Upper lobe of left lung (tissue), 6 donors: ENCODE measurements at regions not wholly inside any gene's neighbourhood (a gene's known extent, or its start where the extent isn't known, plus 50 kb on each side); places are given as distances from the start of the nearest gene placed in this dataset.

Source experiments
- ATAC-seq, 2 donors: fragments of 200-7000 bp; cut with Tn5 transposase; one replicate each; pipeline ENCODE4 v1.9.1; 2022; ENCODE audit warnings: mild to moderate bottlenecking in 2 of 2, moderate library complexity in 2 of 2; ENCODE audit not compliant: low FRiP score in 2 of 2
- DNase-seq, 2 donors: peaks; one replicate each; pipeline ENCODE4 v3.0.0-alpha.2; 2019 to 2020
- H3K27ac ChIP-seq, 4 donors: fragments of 200-600 bp; sonication (generic); one replicate each; pipeline ENCODE4 v1.5.1; 2016 to 2019
- H3K27me3 ChIP-seq, 4 donors: fragments of 200-600 bp; sonication (generic); one replicate each; pipeline ENCODE4 v1.5.1; 2017 to 2019
- H3K36me3 ChIP-seq, 4 donors: fragments of 200-600 bp; sonication (generic); one replicate each; pipeline ENCODE4 v1.5.1; 2016 to 2019
- H3K4me1 ChIP-seq, 4 donors: fragments of 200-600 bp; sonication (generic); one replicate each; pipeline ENCODE4 v1.5.1; 2018 to 2019
- H3K4me3 ChIP-seq, 4 donors: fragments of 200-600 bp; sonication (generic); one replicate each; pipeline ENCODE4 v1.5.1; 2017 to 2019; ENCODE audit warnings: mild to moderate bottlenecking in 2 of 4, moderate library complexity in 1 of 4
- H3K9me3 ChIP-seq, 4 donors: fragments of 200-600 bp; sonication (generic); one replicate each; pipeline ENCODE4 v1.5.1; 2018 to 2019
- CTCF ChIP-seq, 6 experiments: fragments of 450-650 bp in 4 of 6; fragments of 200-600 bp in 2 of 6; sonication (generic) in 2 of 6; IDR thresholded peaks; one replicate each; pipeline ENCODE4 v1.5.1; 2016 to 2019; ENCODE audit warnings: antibody characterized with exemption in 6 of 6
- EP300 ChIP-seq, 4 donors: sonication (generic); formaldehyde crosslinking; IDR thresholded peaks; one replicate each; pipeline ENCODE4 v1.5.1; 2017; ENCODE audit warnings: antibody characterized with exemption in 4 of 4, control low read depth in 2 of 4
- POLR2A ChIP-seq, 4 donors: fragments of 450-650 bp; IDR thresholded peaks; one replicate each; pipeline ENCODE4 v1.5.1; 2016 to 2017; ENCODE audit warnings: antibody characterized with exemption in 4 of 4, mild to moderate bottlenecking in 2 of 4
- POLR2AphosphoS5 ChIP-seq, 2 donors: sonication (generic); formaldehyde crosslinking; IDR thresholded peaks; one replicate each; pipeline ENCODE4 v1.5.1; 2017; ENCODE audit warnings: antibody characterized with exemption in 2 of 2
- WGBS, 2 donors: methylation state at CpG; one replicate each; pipeline ENCODE4 v1.1.5; 2017 to 2018; 5-methylcytosine and 5-hydroxymethylcytosine counted together
- donor health status: DM: no; HTN: no; CAD: no; lungs with moderate emphysema.
- donor health status: DM: no; HTN: yes; CAD: no; lungs with severe emphysema.

- Histone ChIP-seq H3K4me1 (no peaks in the 10 kb centered on the region), H3K27ac (no peak overlapping the region), H3K27me3 (no peaks in the 10 kb centered on the region), H3K9me3 (no peaks in the 10 kb centered on the region), H3K36me3 (no peaks in the 10 kb centered on the region), H3K4me3 (no peak overlapping the region)
- DNase-seq, result no peak
- TF ChIP-seq POLR2A (IDR thresholded peaks at IDR 0.05) (no peak), EP300 (IDR thresholded peaks at IDR 0.05) (no peak), POLR2AphosphoS5 (IDR thresholded peaks at IDR 0.05) (no peak), CTCF (IDR thresholded peaks at IDR 0.05) (no peak)
- ATAC-seq, result no peak
- WGBS, 2 donors, result 61 to 69% methylated on average over 3 of the region's 3 CpGs
Measured at GRCh38 chr12:59122784-59123183, 202.5 kb upstream of the LRIG3 start.

GRCh38 chr12:59121451-59121850 is 201.1 kb upstream of the LRIG3 start:
- no peak for TF ChIP-seq CTCF (IDR thresholded peaks at IDR 0.05)
- no peak for TF ChIP-seq POLR2AphosphoS5 (IDR thresholded peaks at IDR 0.05)
- TF ChIP-seq EP300 (IDR thresholded peaks at IDR 0.05), result no peak
- TF ChIP-seq POLR2A (IDR thresholded peaks at IDR 0.05), result no peak
- Histone ChIP-seq H3K27ac (no peak overlapping the region), H3K4me3 (no peak overlapping the region), H3K36me3 (no peaks in the 10 kb centered on the region), H3K27me3 (no peaks in the 10 kb centered on the region), H3K4me1 (no peaks in the 10 kb centered on the region), H3K9me3 (no peaks in the 10 kb centered on the region)
- ATAC-seq (no peak), DNase-seq (no peak)
- WGBS, 2 donors, result 74 to 79% methylated on average over 2 of the region's 2 CpGs

- 83 to 92% methylated on average over 2 of the region's 2 CpGs for WGBS, 2 donors
- ATAC-seq, result no peak
Measured at GRCh38 chr12:59119676-59120075, 199.4 kb upstream of the LRIG3 start.

GRCh38 chr12:59118356-59118755 is 198.1 kb upstream of the LRIG3 start:
- no peak overlapping the region for H3K4me3 ChIP-seq
- no peaks in the 10 kb centered on the region for H3K27me3 ChIP-seq
- ATAC-seq, result no peak
- no peak overlapping the region for H3K27ac ChIP-seq
- H3K9me3 ChIP-seq, result no peaks in the 10 kb centered on the region
- DNase-seq, result no peak
- H3K36me3 ChIP-seq, result no peaks in the 10 kb centered on the region
- TF ChIP-seq POLR2A (IDR thresholded peaks at IDR 0.05), result no peak
- no peak for TF ChIP-seq POLR2AphosphoS5 (IDR thresholded peaks at IDR 0.05)
- TF ChIP-seq CTCF (IDR thresholded peaks at IDR 0.05), result no peak
- TF ChIP-seq EP300 (IDR thresholded peaks at IDR 0.05), result no peak
- no peaks in the 10 kb centered on the region for H3K4me1 ChIP-seq
- WGBS, 2 donors, result 84 to 91% methylated on average over 3 of the region's 3 CpGs

More at GRCh38 chr12:59119676-59120075, 199.4 kb upstream of the LRIG3 start:
- Histone ChIP-seq H3K27ac (no peak overlapping the region), H3K4me3 (no peak overlapping the region), H3K4me1 (no peaks in the 10 kb centered on the region), H3K36me3 (no peaks in the 10 kb centered on the region), H3K9me3 (no peaks in the 10 kb centered on the region), H3K27me3 (no peaks in the 10 kb centered on the region)
- no peak for DNase-seq
- TF ChIP-seq POLR2AphosphoS5 (IDR thresholded peaks at IDR 0.05) (no peak), POLR2A (IDR thresholded peaks at IDR 0.05) (no peak), CTCF (IDR thresholded peaks at IDR 0.05) (no peak), EP300 (IDR thresholded peaks at IDR 0.05) (no peak)

GRCh38 chr12:59115995-59116394 is 195.7 kb upstream of the LRIG3 start:
- H3K4me3 ChIP-seq, result no peak overlapping the region
- no peak for ATAC-seq
- WGBS, 2 donors, result 68 to 82% methylated on average over 1 of the region's 1 CpG
- H3K9me3 ChIP-seq, result no peaks in the 10 kb centered on the region
- H3K27me3 ChIP-seq, result no peaks in the 10 kb centered on the region
- H3K27ac ChIP-seq, result no peak overlapping the region
- no peak for TF ChIP-seq CTCF (IDR thresholded peaks at IDR 0.05)
- no peak for TF ChIP-seq POLR2A (IDR thresholded peaks at IDR 0.05)
- no peak for TF ChIP-seq EP300 (IDR thresholded peaks at IDR 0.05)
- no peak for TF ChIP-seq POLR2AphosphoS5 (IDR thresholded peaks at IDR 0.05)
- H3K36me3 ChIP-seq, result no peaks in the 10 kb centered on the region
- H3K4me1 ChIP-seq, result no peaks in the 10 kb centered on the region
- no peak for DNase-seq
